Right atrium auricular region (tissue), 2 donors: ENCODE measurements at regions not wholly inside any gene's neighbourhood (a gene's known extent, or its start where the extent isn't known, plus 50 kb on each side); places are given as distances from the start of the nearest gene placed in this dataset.

ENCODE experiments used
- DNase-seq: peaks from one replicate; pipeline ENCODE4 v3.0.0-alpha.2; 2019; ENCODE audit warnings: low spot score
- H3K27ac ChIP-seq, 2 donors: fragments of 200-600 bp; sonication (generic); 1 replicate in 1 of 2; 2 replicates in 1 of 2; pipeline ENCODE4 v1.5.1; 2016 to 2019
- H3K27me3 ChIP-seq, 2 donors: fragments of 200-600 bp; sonication (generic); one replicate each; pipeline versions ENCODE4 v1.5.1 to v1.6.0; 2017 to 2019
- H3K36me3 ChIP-seq: fragments of 200-600 bp; sonication (generic); one replicate; pipeline ENCODE4 v1.5.1; 2016
- H3K4me1 ChIP-seq, 2 donors: fragments of 200-600 bp; sonication (generic); one replicate each; pipeline versions ENCODE4 v1.5.1 to v1.6.0; 2017 to 2019
- H3K4me3 ChIP-seq, 2 donors: fragments of 200-600 bp; sonication (generic); 1 replicate in 1 of 2; 2 replicates in 1 of 2; pipeline ENCODE4 v1.5.1; 2017 to 2019; ENCODE audit warnings: mild to moderate bottlenecking in 1 of 2, moderate library complexity in 1 of 2
- H3K9me3 ChIP-seq, 2 donors: fragments of 200-600 bp; sonication (generic); one replicate each; pipeline ENCODE4 v1.5.1; 2019
- CTCF ChIP-seq, 2 donors: fragments of 200-600 bp; sonication (generic); IDR thresholded peaks; one replicate each; pipeline ENCODE4 v1.5.1; 2019; ENCODE audit warnings: antibody characterized with exemption in 2 of 2

GRCh38 chr12:63307849-63308248 is 156.8 kb upstream of the AVPR1A start:
- H3K4me1 ChIP-seq, result no peaks in the 10 kb centered on the region
- no peaks in the 10 kb centered on the region for H3K36me3 ChIP-seq
- H3K27me3 ChIP-seq, result no peaks in the 10 kb centered on the region
- H3K9me3 ChIP-seq, result peaks cover 0 to 13% of the 10 kb centered on the region in 2 donors
- H3K27ac ChIP-seq, result no peak overlapping the region
- no peak for TF ChIP-seq CTCF (IDR thresholded peaks at IDR 0.05)
- H3K4me3 ChIP-seq, result no peak overlapping the region
- DNase-seq, result no peak

- H3K9me3 ChIP-seq, result peaks cover 0 to 12% of the 10 kb centered on the region in 2 donors
- H3K27me3 ChIP-seq, result no peaks in the 10 kb centered on the region
- no peaks in the 10 kb centered on the region for H3K36me3 ChIP-seq
- no peak for DNase-seq
- no peak overlapping the region for H3K27ac ChIP-seq
- no peak overlapping the region for H3K4me3 ChIP-seq
- no peak for TF ChIP-seq CTCF (IDR thresholded peaks at IDR 0.05)
- no peaks in the 10 kb centered on the region for H3K4me1 ChIP-seq
Observed at GRCh38 chr12:63305901-63306875, 155.2 kb upstream of the AVPR1A start.

- Histone ChIP-seq H3K4me1 (no peaks in the 10 kb centered on the region), H3K27ac (no peak overlapping the region), H3K9me3 (no peaks in the 10 kb centered on the region), H3K36me3 (no peaks in the 10 kb centered on the region), H3K27me3 (no peaks in the 10 kb centered on the region), H3K4me3 (no peak overlapping the region)
- no peak for TF ChIP-seq CTCF (IDR thresholded peaks at IDR 0.05)
- DNase-seq, result no peak
Observed at GRCh38 chr12:63304887-63305316, 153.9 kb upstream of the AVPR1A start.

- no peak for TF ChIP-seq CTCF (IDR thresholded peaks at IDR 0.05)
- Histone ChIP-seq H3K27me3 (no peaks in the 10 kb centered on the region), H3K4me3 (no peak overlapping the region), H3K36me3 (no peaks in the 10 kb centered on the region), H3K4me1 (no peaks in the 10 kb centered on the region), H3K27ac (no peak overlapping the region), H3K9me3 (no peaks in the 10 kb centered on the region)
- DNase-seq, result no peak
Observed at GRCh38 chr12:63302941-63303536, 152.0 kb upstream of the AVPR1A start.

- H3K9me3 ChIP-seq, result no peaks in the 10 kb centered on the region
- H3K27ac ChIP-seq, result no peak overlapping the region
- no peak overlapping the region for H3K4me3 ChIP-seq
- DNase-seq, result no peak
- no peaks in the 10 kb centered on the region for H3K4me1 ChIP-seq
- no peaks in the 10 kb centered on the region for H3K27me3 ChIP-seq
- no peaks in the 10 kb centered on the region for H3K36me3 ChIP-seq
- TF ChIP-seq CTCF (IDR thresholded peaks at IDR 0.05), result no peak
Observed at GRCh38 chr12:63302269-63302940, 151.4 kb upstream of the AVPR1A start.
